CD14-positive monocyte (primary cell): ENCODE measurements at regions not wholly inside any gene's neighbourhood (a gene's known extent, or its start where the extent isn't known, plus 50 kb on each side); places are given as distances from the start of the nearest gene placed in this dataset.

Experiments used
- DNase-seq, 3 donors: peaks; one replicate each; pipeline ENCODE4 v3.0.0-alpha.2; 2011 to 2022
- H2AFZ ChIP-seq: 2 replicates; pipeline ENCODE4 v1.6.0; 2012; ENCODE audit warnings: mild to moderate bottlenecking, low read depth, low read length, inconsistent platforms; ENCODE audit not compliant: insufficient read depth, poor library complexity, severe bottlenecking
- H3K27ac ChIP-seq, 2 donors: 1 replicate in 1 of 2; 2 replicates in 1 of 2; pipeline ENCODE4 v1.5.1; 2012 to 2013; ENCODE audit warnings: low read length in 2 of 2, control low read depth in 1 of 2, inconsistent platforms in 1 of 2, low read depth in 1 of 2, mild to moderate bottlenecking in 1 of 2
- H3K27me3 ChIP-seq, 2 donors: one replicate each; pipeline versions ENCODE4 v1.6.0 to v1.6.1; 2011 to 2013; ENCODE audit warnings: low read length in 2 of 2; ENCODE audit not compliant: control insufficient read depth in 2 of 2, insufficient read depth in 2 of 2
- H3K36me3 ChIP-seq, 2 donors: replicated peaks in 1 of 2; 1 replicate in 1 of 2; 2 replicates in 1 of 2; pipeline versions ENCODE4 v1.5.1 to v1.6.1; 2012 to 2013; ENCODE audit warnings: low read length in 2 of 2, control low read depth in 1 of 2, inconsistent platforms in 1 of 2, mild to moderate bottlenecking in 1 of 2; ENCODE audit not compliant: insufficient read depth in 2 of 2, control insufficient read depth in 1 of 2
- H3K4me1 ChIP-seq, 2 donors: 1 replicate in 1 of 2; 2 replicates in 1 of 2; pipeline versions ENCODE4 v1.5.1 to v1.6.1; 2012 to 2013; ENCODE audit warnings: low read length in 2 of 2, control low read depth in 1 of 2, inconsistent platforms in 1 of 2, mild to moderate bottlenecking in 1 of 2, moderate library complexity in 1 of 2; ENCODE audit not compliant: insufficient read depth in 2 of 2, control insufficient read depth in 1 of 2
- H3K4me2 ChIP-seq: replicated peaks from 2 replicates; pipeline ENCODE3; 2012; ENCODE audit warnings: low read length, moderate library complexity, mild to moderate bottlenecking; ENCODE audit not compliant: poor library complexity, severe bottlenecking; ENCODE audit errors: extremely low read depth
- H3K4me3 ChIP-seq, 3 experiments: fragments of 200-600 bp in 1 of 3; sonication (generic) in 1 of 3; replicated peaks in 1 of 3; 1 replicate in 2 of 3; 2 replicates in 1 of 3; pipeline ENCODE4 v1.5.1; 2011 to 2013; ENCODE audit warnings: low read length in 3 of 3, mild to moderate bottlenecking in 3 of 3, control low read depth in 2 of 3, low read depth in 2 of 3, inconsistent platforms in 1 of 3, moderate library complexity in 1 of 3
- H3K79me2 ChIP-seq: 2 replicates; pipeline ENCODE4 v1.6.0; 2012; ENCODE audit warnings: mild to moderate bottlenecking, control low read depth, inconsistent platforms, low read length, moderate library complexity; ENCODE audit not compliant: insufficient read depth
- H3K9ac ChIP-seq: 2 replicates; pipeline ENCODE4 v1.6.0; 2017; ENCODE audit warnings: low read length, mild to moderate bottlenecking; ENCODE audit not compliant: insufficient read depth, poor library complexity, severe bottlenecking
- H3K9me3 ChIP-seq, 2 donors: replicated peaks in 1 of 2; 1 replicate in 1 of 2; 2 replicates in 1 of 2; pipeline versions ENCODE4 v1.5.1 to v1.6.1; 2012 to 2013; ENCODE audit warnings: low read length in 2 of 2, control low read depth in 1 of 2; ENCODE audit not compliant: control insufficient read depth in 1 of 2, insufficient read depth in 1 of 2
- H4K20me1 ChIP-seq: 2 replicates; pipeline ENCODE4 v1.6.0; 2012; ENCODE audit warnings: mild to moderate bottlenecking, low read length, control low read depth, moderate library complexity; ENCODE audit not compliant: insufficient read depth
- H3K27ac Mint-ChIP-seq, 7 donors: one replicate each; pipeline ENCODE4 v1.8.0; 2020; ENCODE audit warnings: mild to moderate bottlenecking in 7 of 7, mixed read lengths in 7 of 7, moderate library complexity in 6 of 7, inconsistent platforms in 2 of 7
- H3K27me3 Mint-ChIP-seq, 3 donors: one replicate each; pipeline ENCODE4 v1.8.0; 2021 to 2022; ENCODE audit warnings: low read depth in 3 of 3, mild to moderate bottlenecking in 3 of 3, mixed read lengths in 3 of 3, moderate library complexity in 3 of 3, inconsistent platforms in 1 of 3
- H3K36me3 Mint-ChIP-seq, 2 donors: one replicate each; pipeline ENCODE4 v1.8.0; 2020; ENCODE audit warnings: mixed read lengths in 2 of 2, inconsistent platforms in 1 of 2, mild to moderate bottlenecking in 1 of 2
- H3K4me1 Mint-ChIP-seq: one replicate; pipeline ENCODE4 v1.8.0; 2020; ENCODE audit warnings: mild to moderate bottlenecking, mixed read lengths
- H3K4me3 Mint-ChIP-seq, 2 donors: one replicate each; pipeline ENCODE4 v1.8.0; 2020; ENCODE audit warnings: mild to moderate bottlenecking in 2 of 2, mixed read lengths in 2 of 2, moderate library complexity in 1 of 2
- H3K9me3 Mint-ChIP-seq, 7 donors: one replicate each; pipeline ENCODE4 v1.8.0; 2020 to 2022; ENCODE audit warnings: mixed read lengths in 7 of 7, mild to moderate bottlenecking in 6 of 7, moderate library complexity in 6 of 7, inconsistent platforms in 2 of 7
- CTCF ChIP-seq: fragments of 200-600 bp; IDR thresholded peaks from one replicate; pipeline ENCODE4 v1.8.0; 2022; ENCODE audit warnings: antibody characterized with exemption, mild to moderate bottlenecking
- WGBS: methylation state at CpG from one replicate; pipeline ENCODE4 v1.1.5; 2013; ENCODE audit warnings: missing lambda C conversion rate; ENCODE audit not compliant: insufficient coverage; 5-methylcytosine and 5-hydroxymethylcytosine counted together
- intact Hi-C, 2 donors: fragments of 100-400 bp; cut with micrococcal nuclease; formaldehyde crosslinking; loops; one replicate each; pipeline versions ENCODE4 v1.15.0 to v1.15.1; 2023

- TF ChIP-seq CTCF, result no peak
- Histone ChIP-seq H3K79me2 (no peaks in the 10 kb centered on the region), H3K4me3 (no peak overlapping the region), H3K4me2 (no peak overlapping the region), H3K27ac (no peak overlapping the region), H3K9me3 (peaks cover 0 to 4% of the 10 kb centered on the region in 2 donors), H3K9ac (no peak overlapping the region), H4K20me1 (no peaks in the 10 kb centered on the region), H3K27me3 (no peaks in the 10 kb centered on the region), H3K36me3 (no peaks in the 10 kb centered on the region), H2AFZ (no peak overlapping the region), H3K4me1 (peaks cover 10 to 13% of the 10 kb centered on the region in 2 donors)
- Mint-ChIP-seq H3K4me1 (peaks cover 26% of the 10 kb centered on the region), H3K9me3 (peaks cover 0 to 9% (median 3%) of the 10 kb centered on the region in 7 donors), H3K27me3 (no peaks in the 10 kb centered on the region), H3K36me3 (no peaks in the 10 kb centered on the region), H3K4me3 (no peak overlapping the region), H3K27ac (peak overlapping the region in 1 of 7 donors; percentile 20)
- intact Hi-C loops, result no loop called here
- DNase-seq, result no peak
- no CpG with 5 or more reads among the region's 2 CpGs for WGBS
Measured at GRCh38 chr6:22057962-22058361, 238.9 kb downstream of the PRL start.

- H2AFZ ChIP-seq, result no peak overlapping the region
- H3K9ac ChIP-seq, result no peak overlapping the region
- peaks cover 0 to 4% of the 10 kb centered on the region in 2 donors for H3K9me3 ChIP-seq
- H3K4me3 ChIP-seq, result no peak overlapping the region
- no peaks in the 10 kb centered on the region for H3K36me3 Mint-ChIP-seq
- H3K79me2 ChIP-seq, result no peaks in the 10 kb centered on the region
- DNase-seq, result no peak
- no peak for TF ChIP-seq CTCF
- peak overlapping the region in 2 of 7 donors; percentile 13 to 19 for H3K27ac Mint-ChIP-seq
- H3K9me3 Mint-ChIP-seq, result peaks cover 0 to 9% (median 3%) of the 10 kb centered on the region in 7 donors
- no peak overlapping the region for H3K4me2 ChIP-seq
- H3K4me1 ChIP-seq, result peaks cover 18 to 20% of the 10 kb centered on the region in 2 donors
- 100% methylated on average over 2 of the region's 3 CpGs for WGBS
- no peaks in the 10 kb centered on the region for H3K36me3 ChIP-seq
- H3K27ac ChIP-seq, result no peak overlapping the region
- intact Hi-C loops, result no loop called here
- no peaks in the 10 kb centered on the region for H4K20me1 ChIP-seq
- H3K4me3 Mint-ChIP-seq, result no peak overlapping the region
- H3K27me3 ChIP-seq, result no peaks in the 10 kb centered on the region
- H3K27me3 Mint-ChIP-seq, result no peaks in the 10 kb centered on the region
- H3K4me1 Mint-ChIP-seq, result peaks cover 27% of the 10 kb centered on the region
Measured at GRCh38 chr6:22059126-22059525, 237.7 kb downstream of the PRL start.
